ENCODE measurements at regions not wholly inside any gene's neighbourhood (a gene's known extent, or its start where the extent isn't known, plus 50 kb on each side); places are given as distances from the start of the nearest gene placed in this dataset.

GRCh38 chr2:16135196-16135912 is 195.0 kb downstream of the MYCN start:
- peak; percentile 30 for DNase-seq (ENCODE audit: extremely low spot score, unreplicated experiment)
- no peak overlapping the region for H3K27ac Mint-ChIP-seq (ENCODE audit: unreplicated experiment)
- TF ChIP-seq CTCF (IDR thresholded peaks at IDR 0.05), result no peak
- no peaks in the 10 kb centered on the region for H3K36me3 Mint-ChIP-seq (ENCODE audit: unreplicated experiment)
- H3K4me3 Mint-ChIP-seq (ENCODE audit: unreplicated experiment), result no peak overlapping the region
- H3K27me3 Mint-ChIP-seq (ENCODE audit: unreplicated experiment), result no peaks in the 10 kb centered on the region
- peaks cover 25% of the 10 kb centered on the region for H3K9me3 Mint-ChIP-seq (ENCODE audit: unreplicated experiment)
- no peaks in the 10 kb centered on the region for H3K4me1 Mint-ChIP-seq (ENCODE audit: unreplicated experiment)

GRCh38 chr2:16134436-16135165 is 194.3 kb downstream of the MYCN start:
- Mint-ChIP-seq H3K27me3 (ENCODE audit: unreplicated experiment) (no peaks in the 10 kb centered on the region), H3K9me3 (ENCODE audit: unreplicated experiment) (peaks cover 22% of the 10 kb centered on the region), H3K4me1 (ENCODE audit: unreplicated experiment) (no peaks in the 10 kb centered on the region), H3K4me3 (ENCODE audit: unreplicated experiment) (no peak overlapping the region), H3K36me3 (ENCODE audit: unreplicated experiment) (no peaks in the 10 kb centered on the region), H3K27ac (ENCODE audit: unreplicated experiment) (no peak overlapping the region)
- no peak for TF ChIP-seq CTCF (IDR thresholded peaks at IDR 0.05)
- DNase-seq (ENCODE audit: extremely low spot score, unreplicated experiment), result peak; percentile 57

- no peaks in the 10 kb centered on the region for H3K27me3 Mint-ChIP-seq (ENCODE audit: unreplicated experiment)
- peaks cover 22% of the 10 kb centered on the region for H3K9me3 Mint-ChIP-seq (ENCODE audit: unreplicated experiment)
- no peaks in the 10 kb centered on the region for H3K4me1 Mint-ChIP-seq (ENCODE audit: unreplicated experiment)
- no peaks in the 10 kb centered on the region for H3K36me3 Mint-ChIP-seq (ENCODE audit: unreplicated experiment)
- no peak overlapping the region for H3K4me3 Mint-ChIP-seq (ENCODE audit: unreplicated experiment)
- H3K27ac Mint-ChIP-seq (ENCODE audit: unreplicated experiment), result no peak overlapping the region
- peak; percentile 54 for DNase-seq (ENCODE audit: extremely low spot score, unreplicated experiment)
- no peak for TF ChIP-seq CTCF (IDR thresholded peaks at IDR 0.05)
These were observed 190.6 kb downstream of the MYCN start for GRCh38 chr2:16130906-16131400.

- no peak overlapping the region for H3K27ac Mint-ChIP-seq (ENCODE audit: unreplicated experiment)
- H3K4me3 Mint-ChIP-seq (ENCODE audit: unreplicated experiment), result no peak overlapping the region
These were observed 190.2 kb downstream of the MYCN start for GRCh38 chr2:16130541-16130880.

More at GRCh38 chr2:16130541-16130880, 190.2 kb downstream of the MYCN start:
- DNase-seq (ENCODE audit: extremely low spot score, unreplicated experiment), result no peak
- Mint-ChIP-seq H3K4me1 (ENCODE audit: unreplicated experiment) (no peaks in the 10 kb centered on the region), H3K9me3 (ENCODE audit: unreplicated experiment) (peaks cover 22% of the 10 kb centered on the region), H3K27me3 (ENCODE audit: unreplicated experiment) (no peaks in the 10 kb centered on the region), H3K36me3 (ENCODE audit: unreplicated experiment) (no peaks in the 10 kb centered on the region)
- no peak for TF ChIP-seq CTCF (IDR thresholded peaks at IDR 0.05)

All from osteocyte (in vitro differentiated cells).